Common myeloid progenitor, CD34-positive (primary cell): ENCODE measurements at regions not wholly inside any gene's neighbourhood (a gene's known extent, or its start where the extent isn't known, plus 50 kb on each side); places are given as distances from the start of the nearest gene placed in this dataset.

Experiments used
- CTCF ChIA-PET: fragments of 350-600 bp; sonication (Branson Sonifier 250); formaldehyde crosslinking; loops from one replicate; lab custom pipeline; 2021; ENCODE audit warnings: antibody characterized with exemption; lab: Charles Lee
- POLR2A ChIA-PET: fragments of 350-600 bp; sonication (Branson Sonifier 250); formaldehyde crosslinking; loops from one replicate; lab custom pipeline; 2021; ENCODE audit warnings: antibody characterized with exemption; lab: Charles Lee
- DNase-seq, 3 donors: peaks; one replicate each; pipeline versions ENCODE4 v3.0.0 to v3.0.0-alpha.2; 2013
- H3K27ac ChIP-seq, 2 experiments: 1 replicate in 1 of 2; 2 replicates in 1 of 2; pipeline ENCODE4 v1.7.0; 2013; ENCODE audit warnings: inconsistent platforms in 2 of 2, low read length in 2 of 2, mild to moderate bottlenecking in 2 of 2, low read depth in 1 of 2, moderate library complexity in 1 of 2; ENCODE audit not compliant: severe bottlenecking in 2 of 2, insufficient read depth in 1 of 2, poor library complexity in 1 of 2
- H3K27me3 ChIP-seq, 5 experiments: replicated peaks in 2 of 5; 1 replicate in 3 of 5; 2 replicates in 2 of 5; pipeline versions ENCODE4 v1.6.1 to v1.7.0; 2013; ENCODE audit warnings: low read length in 4 of 5, mild to moderate bottlenecking in 2 of 5, moderate library complexity in 2 of 5, inconsistent platforms in 1 of 5; ENCODE audit not compliant: insufficient read depth in 5 of 5, control insufficient read depth in 4 of 5
- H3K36me3 ChIP-seq, 4 experiments: 1 replicate in 2 of 4; 2 replicates in 2 of 4; pipeline versions ENCODE4 v1.6.1 to v1.7.0; 2013; ENCODE audit warnings: low read length in 3 of 4, control low read depth in 1 of 4, mild to moderate bottlenecking in 1 of 4; ENCODE audit not compliant: control insufficient read depth in 4 of 4, insufficient read depth in 4 of 4
- H3K4me1 ChIP-seq, 4 experiments: 1 replicate in 3 of 4; 2 replicates in 1 of 4; pipeline versions ENCODE4 v1.6.1 to v1.7.1; 2013; ENCODE audit warnings: low read length in 3 of 4, mild to moderate bottlenecking in 3 of 4, control low read depth in 1 of 4, inconsistent platforms in 1 of 4, moderate library complexity in 1 of 4; ENCODE audit not compliant: control insufficient read depth in 4 of 4, insufficient read depth in 4 of 4; ENCODE audit errors: control extremely low read depth in 1 of 4
- H3K4me3 ChIP-seq, 7 experiments: 1 replicate in 4 of 7; 2 replicates in 3 of 7; pipeline versions ENCODE4 v1.5.1 to v1.7.0; 2013; ENCODE audit warnings: mild to moderate bottlenecking in 7 of 7, low read length in 6 of 7, moderate library complexity in 6 of 7, inconsistent platforms in 2 of 7, low read depth in 2 of 7, control low read depth in 1 of 7; ENCODE audit not compliant: insufficient read depth in 4 of 7, control insufficient read depth in 1 of 7; ENCODE audit errors: extremely low read depth in 1 of 7
- H3K9me3 ChIP-seq, 5 experiments: 1 replicate in 4 of 5; 2 replicates in 1 of 5; pipeline versions ENCODE4 v1.6.1 to v1.7.1; 2013; ENCODE audit warnings: low read length in 4 of 5, mild to moderate bottlenecking in 2 of 5, inconsistent platforms in 1 of 5, low read depth in 1 of 5, moderate library complexity in 1 of 5; ENCODE audit not compliant: control insufficient read depth in 4 of 5, insufficient read depth in 2 of 5; ENCODE audit errors: control extremely low read depth in 1 of 5
- WGBS: methylation state at CpG from one replicate; pipeline ENCODE4 v1.1.5; 2013; ENCODE audit not compliant: insufficient coverage; 5-methylcytosine and 5-hydroxymethylcytosine counted together

DNA sequence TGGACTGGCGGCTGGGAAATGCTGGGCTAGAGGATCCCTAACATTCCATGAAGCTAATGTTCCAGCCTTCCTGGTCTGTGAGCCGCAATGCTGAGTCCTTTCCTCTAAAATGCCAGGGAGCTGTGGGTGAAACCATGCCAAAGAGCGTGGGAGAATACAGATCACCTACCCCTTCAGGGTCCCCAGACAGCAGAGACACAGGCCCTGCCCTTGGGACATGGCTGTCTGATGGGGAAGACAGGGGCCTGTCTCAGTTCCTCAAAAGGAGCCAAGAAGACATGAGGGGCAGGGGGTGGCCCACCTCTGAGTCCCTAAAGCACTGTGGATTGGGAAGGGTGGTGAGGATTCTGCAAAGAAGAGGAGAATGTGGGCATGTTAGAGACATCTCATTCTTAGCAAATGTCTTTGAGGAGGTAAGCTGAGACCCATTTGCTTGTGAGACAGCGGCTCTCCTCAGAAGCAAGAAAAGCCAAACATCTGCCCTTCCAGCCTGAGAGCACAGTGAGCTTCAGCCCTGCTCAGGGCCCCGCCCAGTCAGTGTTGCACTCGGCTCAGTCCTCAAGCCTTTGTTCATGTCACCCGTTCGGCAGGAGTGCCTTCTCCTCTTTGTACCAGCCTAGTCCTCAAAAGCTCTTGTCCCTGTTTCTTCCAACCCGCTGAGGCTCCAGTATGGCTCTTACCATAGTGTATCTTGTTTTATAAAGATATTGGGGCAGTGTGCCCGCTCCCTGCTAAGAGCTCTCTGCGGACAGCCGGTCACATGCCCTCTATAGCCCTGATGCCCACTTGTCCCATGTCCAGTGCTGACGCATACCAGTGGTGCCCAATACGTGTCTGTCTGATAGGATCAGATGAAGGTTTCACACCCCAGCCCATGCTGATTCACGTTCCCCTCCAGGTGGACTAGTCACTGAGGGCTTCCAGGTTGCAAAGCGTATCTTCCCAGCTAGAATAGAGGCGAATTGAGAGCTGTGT is 286.2 kb downstream of the CYP26B1 start:
- POLR2A ChIA-PET, result no interaction called here

GRCh38 chr2:71860381-71860926 is 287.2 kb downstream of the CYP26B1 start:
- no peak overlapping the region for H3K27ac ChIP-seq
- H3K27me3 ChIP-seq, result peaks cover 0 to 1% (median 0%) of the 10 kb centered on the region in 5 experiments
- CTCF ChIA-PET, result no interaction called here
- H3K4me3 ChIP-seq, result no peak overlapping the region
- peaks cover 0 to 5% (median 0%) of the 10 kb centered on the region in 5 experiments for H3K9me3 ChIP-seq
- H3K4me1 ChIP-seq, result no peaks in the 10 kb centered on the region
- no peak for DNase-seq
- no peaks in the 10 kb centered on the region for H3K36me3 ChIP-seq
- 90% methylated on average over 4 of the region's 4 CpGs for WGBS
- POLR2A ChIA-PET, result no interaction called here

More for the DNA sequence above, 286.2 kb downstream of the CYP26B1 start:
- Histone ChIP-seq H3K27me3 (peaks cover 0 to 3% (median 0%) of the 10 kb centered on the region in 5 experiments), H3K4me1 (no peaks in the 10 kb centered on the region), H3K4me3 (no peak overlapping the region), H3K36me3 (no peaks in the 10 kb centered on the region), H3K27ac (no peak overlapping the region), H3K9me3 (peaks cover 0 to 3% (median 0%) of the 10 kb centered on the region in 5 experiments)
- 91% methylated on average over 15 of the region's 17 CpGs for WGBS
- no peak for DNase-seq
- CTCF ChIA-PET, result no interaction called here

GRCh38 chr2:71859211-71859847 is 288.3 kb downstream of the CYP26B1 start:
- Histone ChIP-seq H3K36me3 (no peaks in the 10 kb centered on the region), H3K27ac (no peak overlapping the region), H3K4me3 (no peak overlapping the region), H3K9me3 (peaks cover 0 to 8% (median 0%) of the 10 kb centered on the region in 5 experiments), H3K4me1 (no peaks in the 10 kb centered on the region), H3K27me3 (peaks cover 0 to 1% (median 0%) of the 10 kb centered on the region in 5 experiments)
- WGBS, result 100% methylated on average over 5 of the region's 7 CpGs
- no peak for DNase-seq
- ChIA-PET POLR2A (no interaction called here), CTCF (no interaction called here)

GRCh38 chr2:71858071-71858470 is 289.6 kb downstream of the CYP26B1 start:
- no peaks in the 10 kb centered on the region for H3K4me1 ChIP-seq
- H3K36me3 ChIP-seq, result no peaks in the 10 kb centered on the region
- peaks cover 0 to 8% (median 0%) of the 10 kb centered on the region in 5 experiments for H3K27me3 ChIP-seq
- H3K4me3 ChIP-seq, result no peak overlapping the region
- no peak overlapping the region for H3K27ac ChIP-seq
- DNase-seq, result no peak
- ChIA-PET POLR2A (no interaction called here), CTCF (no interaction called here)
- H3K9me3 ChIP-seq, result peaks cover 0 to 8% (median 0%) of the 10 kb centered on the region in 5 experiments
- WGBS, result 77% methylated on average over 3 of the region's 4 CpGs

- H3K27ac ChIP-seq, result no peak overlapping the region
- DNase-seq, result no peak
- no peak overlapping the region for H3K4me3 ChIP-seq
- ChIA-PET CTCF (no interaction called here), POLR2A (no interaction called here)
- no peaks in the 10 kb centered on the region for H3K36me3 ChIP-seq
- H3K9me3 ChIP-seq, result peaks cover 0 to 8% (median under 1%) of the 10 kb centered on the region in 5 experiments
- H3K27me3 ChIP-seq, result peaks cover 0 to 12% (median 0%) of the 10 kb centered on the region in 5 experiments
- H3K4me1 ChIP-seq, result no peaks in the 10 kb centered on the region
- WGBS, result 93% methylated on average over 3 of the region's 6 CpGs
These were observed 290.0 kb downstream of the CYP26B1 start for GRCh38 chr2:71857636-71858035.

GRCh38 chr2:71856773-71857525 is 290.7 kb downstream of the CYP26B1 start:
- no peaks in the 10 kb centered on the region for H3K36me3 ChIP-seq
- no peak overlapping the region for H3K4me3 ChIP-seq
- peaks cover 0 to 8% (median 1%) of the 10 kb centered on the region in 5 experiments for H3K9me3 ChIP-seq
- ChIA-PET POLR2A (no interaction called here), CTCF (no interaction called here)
- peak in 2 of 3 donors; percentile 6 to 7 for DNase-seq
- H3K4me1 ChIP-seq, result no peaks in the 10 kb centered on the region
- H3K27me3 ChIP-seq, result peaks cover 0 to 19% (median 0%) of the 10 kb centered on the region in 5 experiments
- H3K27ac ChIP-seq, result no peak overlapping the region
- whole genome bisulfite sequencing, result 82% methylated on average over 5 of the region's 10 CpGs
